Renal cortical epithelial cell (primary cell): ENCODE measurements at regions not wholly inside any gene's neighbourhood (a gene's known extent, or its start where the extent isn't known, plus 50 kb on each side); places are given as distances from the start of the nearest gene placed in this dataset.
"Not testable (repeated sequence)": the region's sequence is repeated elsewhere in the genome, so short reads cannot be mapped to it uniquely, and the experiment has no call there.

Source experiments
- DNase-seq: peaks from one replicate; pipeline ENCODE4 v3.0.0-alpha.2; 2011; ENCODE audit warnings: low read depth

GRCh38 chrX:123788193-123788592 lies 55.3 kb upstream of the THOC2 start:
- DNase-seq = not testable (repeated sequence)

DNA sequence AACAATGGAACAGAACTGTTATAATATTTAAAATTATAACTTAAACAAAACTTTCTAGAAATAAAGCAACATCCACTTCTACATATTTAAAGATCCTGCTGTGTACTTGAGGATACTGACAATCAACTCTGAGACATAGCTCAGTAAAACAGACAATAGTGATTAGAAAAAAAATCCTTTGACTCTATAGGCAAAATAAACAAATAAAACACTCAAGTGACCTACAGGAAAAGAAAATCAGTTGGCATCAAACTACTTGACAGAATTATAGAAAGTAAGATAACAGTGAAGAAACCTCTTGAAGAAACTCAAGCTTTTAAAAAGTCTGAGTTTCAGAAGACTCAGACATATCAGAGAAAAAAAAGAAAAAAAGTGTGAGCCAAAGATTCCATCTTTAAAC lies 55.9 kb upstream of the THOC2 start:
- no peak for DNase-seq

GRCh38 chrX:123797543-123798447 lies 62.1 kb upstream of the XIAP start:
- DNase-seq = peak; percentile 46

DNA sequence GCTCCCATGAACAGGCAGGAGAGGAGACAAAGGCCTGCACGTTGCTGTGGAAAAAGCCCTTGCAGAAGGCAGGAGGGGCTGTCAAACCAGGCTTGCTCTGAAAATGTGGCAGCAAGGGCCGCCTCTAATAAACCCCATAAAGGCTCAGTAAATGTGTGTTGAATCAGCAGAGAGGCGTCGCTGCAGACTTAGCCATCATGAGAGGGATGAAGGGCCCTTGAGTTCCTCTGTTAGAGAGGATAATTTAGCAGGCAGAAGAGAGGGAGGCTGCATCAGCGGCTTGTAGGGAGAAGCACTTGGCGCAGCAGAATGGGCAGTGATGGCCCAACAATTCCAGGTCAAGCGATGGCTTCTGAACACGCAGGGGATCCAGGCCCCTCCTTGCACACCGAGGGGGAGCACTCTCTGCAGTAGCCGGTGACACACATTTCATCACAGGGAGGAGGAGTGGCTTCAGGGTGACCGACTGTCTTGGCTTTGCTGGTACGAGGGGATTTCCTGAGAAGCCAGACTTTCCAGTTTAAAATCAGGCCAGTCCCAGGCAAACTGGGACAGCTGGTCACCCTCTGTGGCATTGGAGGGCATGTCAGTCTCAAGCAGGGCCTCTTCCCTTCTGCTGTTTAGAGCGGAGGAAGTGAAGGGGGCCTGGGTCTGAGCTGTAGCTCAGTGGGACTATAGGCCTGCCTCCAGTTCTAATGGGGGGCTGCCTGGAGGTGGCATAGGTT lies 61.0 kb upstream of the XIAP start:
- DNase-seq = not testable (repeated sequence)

GRCh38 chrX:123801901-123802300 lies 58.0 kb upstream of the XIAP start:
- no peak for DNase-seq

DNA sequence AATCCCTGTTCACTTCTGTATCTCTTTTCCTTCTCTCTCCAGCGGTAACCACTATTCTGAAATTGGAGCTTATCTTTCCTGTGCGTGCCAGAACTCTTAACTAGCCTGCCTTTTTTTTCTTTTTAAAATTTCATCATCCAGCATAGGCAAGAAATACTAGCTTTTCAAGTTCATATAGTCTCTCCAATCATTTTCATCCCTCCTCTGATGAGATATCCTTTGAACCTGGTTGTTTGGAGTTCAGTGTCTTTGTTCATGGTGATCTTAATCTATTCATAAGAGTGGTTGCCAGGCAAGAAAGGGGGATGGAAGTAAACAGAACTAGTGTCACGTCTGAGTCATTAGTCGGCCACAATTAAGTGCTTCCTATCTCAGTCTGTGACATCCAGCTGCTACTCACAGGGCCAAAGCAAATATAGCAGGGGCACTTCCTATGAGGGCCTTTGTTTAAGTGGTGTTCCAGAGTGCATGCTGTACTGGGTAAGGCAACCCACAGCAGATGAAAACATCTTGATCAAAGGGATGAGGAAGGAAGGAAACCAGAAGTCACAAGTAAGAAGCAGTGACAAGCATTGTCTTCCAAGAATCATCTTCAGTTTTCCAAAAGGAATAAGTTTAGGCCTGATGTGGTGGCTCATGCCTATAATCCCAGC lies 56.4 kb upstream of the XIAP start:
- peak; percentile 84 for DNase-seq

DNA sequence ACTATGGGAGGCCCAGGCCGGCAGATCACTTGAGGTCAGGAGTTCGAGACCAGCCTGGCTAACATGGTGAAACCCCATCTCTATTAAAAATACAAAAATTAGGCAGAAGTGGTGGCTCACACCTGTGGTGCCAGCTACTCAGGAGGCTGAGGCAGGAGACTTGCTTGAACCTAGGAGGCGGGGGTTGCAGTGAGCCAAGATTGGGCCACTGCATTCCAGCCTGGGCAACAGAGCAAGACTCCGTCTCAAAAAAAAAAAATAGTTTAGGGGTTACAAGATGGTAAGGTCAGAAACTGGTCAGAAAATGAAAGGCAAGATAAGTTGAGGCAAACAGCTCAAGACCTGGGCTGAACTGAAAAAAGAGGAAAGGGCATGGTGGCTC lies 55.9 kb upstream of the XIAP start:
- DNase-seq = not testable (repeated sequence)

- DNase-seq = no peak
Measured at GRCh38 chrX:123807835-123808416, 51.9 kb upstream of the XIAP start.

- no peak for DNase-seq
Measured at GRCh38 chrX:123809854-123810375, 49.9 kb upstream of the XIAP start.
